OCI-LY1 (cell line): ENCODE measurements at regions not wholly inside any gene's neighbourhood (a gene's known extent, or its start where the extent isn't known, plus 50 kb on each side); places are given as distances from the start of the nearest gene placed in this dataset.

Experiments used
- EZH2 ChIP-seq: fragments of 200-600 bp; sonication (generic), shearing (Covaris generic); IDR thresholded peaks from 2 replicates; pipeline ENCODE4 v1.8.0; 2017; ENCODE audit warnings: borderline replicate concordance, mixed run types, mild to moderate bottlenecking, antibody characterized with exemption, low read length, moderate library complexity, mixed read lengths
- TF ChIP-seq, protein P1 (sequence below): fragments of 200-600 bp; sonication (generic), shearing (Covaris generic); IDR thresholded peaks from 2 replicates; pipeline ENCODE4 v1.5.1; 2017; ENCODE audit warnings: mild to moderate bottlenecking, antibody characterized with exemption, low read length, moderate library complexity, mixed read lengths

DNA sequence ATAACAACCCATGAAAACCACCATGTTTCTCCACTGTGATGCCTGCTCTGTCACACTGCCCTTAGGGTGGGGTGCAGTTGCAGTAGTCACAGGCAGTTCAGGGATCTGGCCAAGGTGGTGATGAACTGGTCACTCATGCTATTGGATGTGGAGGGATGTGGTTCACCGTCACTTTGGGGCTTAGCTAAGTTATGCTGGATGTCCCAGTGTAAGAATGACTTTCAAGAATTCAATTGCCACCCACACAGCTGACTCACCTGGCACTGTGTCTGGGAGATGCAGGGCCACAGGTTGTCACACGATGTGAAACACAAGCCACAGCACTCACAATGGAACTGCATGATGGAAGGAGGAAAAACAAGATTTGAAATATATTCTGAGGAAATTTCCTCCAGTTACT is 146.1 kb upstream of the CTNNB1 start:
- TF ChIP-seq, protein P1, sequence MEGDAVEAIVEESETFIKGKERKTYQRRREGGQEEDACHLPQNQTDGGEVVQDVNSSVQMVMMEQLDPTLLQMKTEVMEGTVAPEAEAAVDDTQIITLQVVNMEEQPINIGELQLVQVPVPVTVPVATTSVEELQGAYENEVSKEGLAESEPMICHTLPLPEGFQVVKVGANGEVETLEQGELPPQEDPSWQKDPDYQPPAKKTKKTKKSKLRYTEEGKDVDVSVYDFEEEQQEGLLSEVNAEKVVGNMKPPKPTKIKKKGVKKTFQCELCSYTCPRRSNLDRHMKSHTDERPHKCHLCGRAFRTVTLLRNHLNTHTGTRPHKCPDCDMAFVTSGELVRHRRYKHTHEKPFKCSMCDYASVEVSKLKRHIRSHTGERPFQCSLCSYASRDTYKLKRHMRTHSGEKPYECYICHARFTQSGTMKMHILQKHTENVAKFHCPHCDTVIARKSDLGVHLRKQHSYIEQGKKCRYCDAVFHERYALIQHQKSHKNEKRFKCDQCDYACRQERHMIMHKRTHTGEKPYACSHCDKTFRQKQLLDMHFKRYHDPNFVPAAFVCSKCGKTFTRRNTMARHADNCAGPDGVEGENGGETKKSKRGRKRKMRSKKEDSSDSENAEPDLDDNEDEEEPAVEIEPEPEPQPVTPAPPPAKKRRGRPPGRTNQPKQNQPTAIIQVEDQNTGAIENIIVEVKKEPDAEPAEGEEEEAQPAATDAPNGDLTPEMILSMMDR = no peak
- TF ChIP-seq EZH2 = no peak
